GM21526 (cell line): ENCODE measurements at regions not wholly inside any gene's neighbourhood (a gene's known extent, or its start where the extent isn't known, plus 50 kb on each side); places are given as distances from the start of the nearest gene placed in this dataset.
"Not testable (repeated sequence)": the region's sequence is repeated elsewhere in the genome, so short reads cannot be mapped to it uniquely, and the experiment has no call there.

Experiments used
- ATAC-seq: cut with Tn5 transposase; IDR thresholded peaks from one replicate; pipeline ENCODE4 v1.9.1; 2021; ENCODE audit warnings: moderate library complexity; ENCODE audit not compliant: unreplicated experiment, low FRiP score

DNA sequence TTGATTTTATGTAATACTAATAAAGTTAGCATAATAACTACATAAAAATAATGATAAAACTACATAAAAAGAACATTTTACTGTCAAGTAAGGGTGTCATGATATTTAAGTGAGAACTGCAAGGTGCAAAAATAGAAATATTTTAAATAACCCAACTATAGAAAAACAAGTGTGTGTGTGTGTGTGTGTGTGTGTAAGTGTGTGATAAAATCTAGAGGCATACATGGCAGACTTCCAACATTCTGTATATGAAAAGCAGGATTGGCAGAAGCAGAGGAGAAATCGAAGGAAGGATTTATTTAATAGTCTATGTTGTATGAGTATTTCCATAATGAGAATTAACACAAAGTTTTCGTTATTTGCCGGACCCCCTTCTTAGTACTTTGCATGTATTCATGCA lies 334.1 kb downstream of the KCNJ2 start:
- ATAC-seq: no peak

DNA sequence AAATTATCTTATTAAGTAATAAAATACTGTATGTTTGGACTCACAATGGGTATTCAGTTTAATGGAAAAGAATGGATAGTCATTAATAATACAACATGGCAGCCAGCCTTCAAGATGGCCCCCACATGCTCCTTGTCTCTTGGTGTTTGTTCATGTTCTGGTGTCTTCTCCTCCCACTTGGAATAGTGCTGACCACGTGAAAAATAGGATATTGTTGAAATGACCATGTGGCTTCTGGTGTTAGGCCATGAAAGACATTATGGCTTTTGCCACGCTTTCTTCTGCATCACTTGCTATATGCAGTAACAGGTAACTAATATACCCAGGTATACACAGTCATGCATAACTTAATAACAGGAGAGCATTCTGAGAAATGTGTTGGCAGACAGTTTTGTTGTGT lies 341.0 kb downstream of the KCNJ2 start:
- no peak for ATAC-seq

DNA sequence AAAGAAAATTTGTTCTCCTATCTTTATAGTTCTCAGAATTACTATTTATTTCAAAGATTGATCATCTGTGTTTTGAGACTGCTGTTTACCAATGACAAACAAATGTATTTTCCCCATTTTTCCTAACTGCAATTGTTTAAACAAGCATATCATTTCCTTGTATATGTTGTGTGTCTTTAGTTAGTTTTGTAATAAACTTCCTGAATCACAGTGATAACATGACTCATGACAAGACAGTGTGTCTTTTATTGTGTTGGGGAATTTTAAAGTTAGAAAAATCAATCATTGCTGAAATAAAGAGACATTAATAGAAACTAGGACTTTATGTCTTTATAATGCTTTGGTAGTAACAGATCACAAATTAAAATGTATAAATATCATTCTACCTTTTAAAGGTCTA lies 348.5 kb downstream of the KCNJ2 start:
- ATAC-seq: no peak

DNA sequence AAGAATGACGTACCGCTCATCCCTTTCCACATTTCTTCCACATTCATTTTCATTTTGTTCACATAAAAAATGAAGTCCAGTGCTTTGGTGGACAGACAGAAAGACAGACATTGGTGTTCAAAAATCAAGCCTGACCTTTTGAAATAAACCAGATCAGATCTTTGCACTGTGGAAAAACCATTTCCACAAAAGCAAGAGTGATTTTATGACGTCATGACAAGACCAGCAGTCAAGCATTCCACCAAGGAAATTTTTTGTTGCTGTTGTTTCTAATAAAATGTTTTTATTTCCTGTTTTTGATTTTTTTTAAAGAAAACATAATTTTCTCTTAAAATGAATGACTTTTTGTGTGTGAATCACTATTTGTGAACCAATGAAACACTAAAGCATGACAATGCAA lies 350.0 kb downstream of the KCNJ2 start:
- ATAC-seq: no peak

DNA sequence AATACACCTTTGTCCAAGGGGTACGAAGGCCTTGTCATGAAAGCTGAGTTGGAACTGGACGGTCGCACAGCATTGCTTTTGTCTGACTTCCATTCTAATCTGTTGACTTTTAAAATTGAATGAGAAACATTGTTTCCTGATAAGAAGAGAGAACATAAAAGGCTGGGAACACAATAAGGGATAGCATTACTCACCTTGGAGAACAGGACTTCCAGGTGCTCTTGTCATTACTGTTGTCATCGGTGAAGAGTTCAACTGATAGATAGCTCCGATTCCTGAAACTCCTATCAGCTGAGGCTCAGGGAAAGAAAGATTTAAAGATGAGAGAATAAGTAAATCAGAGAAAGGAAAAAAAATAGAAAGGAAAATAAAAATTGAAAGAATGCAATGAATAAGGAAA lies 351.1 kb downstream of the KCNJ2 start:
- no peak for ATAC-seq

DNA sequence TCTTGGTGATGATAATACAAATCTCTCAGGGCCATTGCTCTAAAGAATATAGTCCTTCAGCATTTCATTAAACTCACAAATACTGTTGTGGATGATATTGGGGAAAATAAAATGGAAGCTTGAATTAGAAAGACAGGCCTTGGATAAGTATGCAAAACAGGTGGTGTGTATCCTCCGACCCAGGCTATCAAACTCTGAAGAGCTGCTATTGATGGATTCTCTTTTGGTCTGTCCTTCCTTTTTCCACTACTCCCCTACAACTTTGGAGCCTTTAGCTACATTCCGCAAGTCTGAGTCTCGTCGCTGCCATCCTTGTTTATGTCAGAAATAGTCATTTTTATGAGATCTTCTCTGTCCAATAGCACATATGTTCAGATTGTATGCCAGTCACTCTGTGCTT lies 351.6 kb downstream of the KCNJ2 start:
- no peak for ATAC-seq

DNA sequence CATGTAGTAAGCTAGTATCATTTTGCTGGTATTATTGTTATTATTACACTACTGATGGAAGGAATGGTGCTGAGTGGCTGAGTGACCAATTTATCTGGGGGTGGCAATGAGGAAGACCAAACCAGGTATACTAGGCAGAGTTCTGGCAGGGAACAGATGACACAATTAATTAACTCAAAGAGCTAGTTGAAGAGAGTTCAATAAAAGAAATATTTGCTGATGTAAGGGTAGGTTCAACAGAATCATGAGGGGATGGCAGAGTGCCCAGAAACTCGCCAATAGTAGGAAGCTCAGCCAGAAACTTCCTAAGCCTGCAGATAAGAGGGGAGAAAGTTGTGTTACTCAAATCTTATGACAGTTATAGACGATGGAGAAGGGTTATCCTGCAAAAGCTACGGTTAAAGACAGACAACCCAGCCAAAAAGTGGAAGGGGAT lies 352.5 kb downstream of the KCNJ2 start:
- no peak for ATAC-seq

DNA sequence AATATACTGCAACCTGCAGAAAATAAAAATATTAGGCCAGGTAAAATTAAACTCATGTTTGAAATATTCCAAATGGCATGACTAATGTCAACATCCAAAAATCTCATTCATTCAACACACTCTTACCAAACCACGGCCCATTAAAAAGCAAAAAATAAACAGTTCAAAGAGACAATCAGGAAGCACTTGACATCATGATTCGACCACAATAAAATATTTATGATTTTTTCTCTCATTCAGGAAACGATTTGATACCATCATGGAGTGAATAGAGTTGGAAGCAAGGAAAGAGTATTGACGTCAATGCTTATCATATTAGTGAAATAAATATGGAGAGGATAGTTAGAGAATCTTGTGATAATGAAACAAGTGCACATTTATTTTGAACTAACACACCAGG lies 354.1 kb downstream of the KCNJ2 start:
- no peak for ATAC-seq

DNA sequence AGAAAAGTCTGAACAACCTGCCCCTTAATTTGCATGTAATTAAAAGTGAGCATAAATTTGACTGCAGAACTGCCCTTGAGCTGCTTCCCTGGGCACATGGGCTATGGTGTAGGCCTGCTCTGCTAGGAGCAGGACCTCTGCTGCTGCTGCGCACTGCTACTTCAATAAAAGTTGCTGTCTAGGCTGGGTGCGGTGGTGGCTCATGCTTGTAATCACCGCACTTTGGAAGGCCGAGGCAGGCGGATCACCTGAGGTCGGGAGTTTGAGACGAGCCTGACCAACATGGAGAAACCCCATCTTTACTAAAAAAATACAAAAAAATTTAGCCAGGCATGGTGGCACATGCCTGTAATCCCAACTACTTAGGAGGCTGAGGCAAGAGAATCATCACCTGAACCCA lies 355.7 kb downstream of the KCNJ2 start:
- ATAC-seq: not testable (repeated sequence)

DNA sequence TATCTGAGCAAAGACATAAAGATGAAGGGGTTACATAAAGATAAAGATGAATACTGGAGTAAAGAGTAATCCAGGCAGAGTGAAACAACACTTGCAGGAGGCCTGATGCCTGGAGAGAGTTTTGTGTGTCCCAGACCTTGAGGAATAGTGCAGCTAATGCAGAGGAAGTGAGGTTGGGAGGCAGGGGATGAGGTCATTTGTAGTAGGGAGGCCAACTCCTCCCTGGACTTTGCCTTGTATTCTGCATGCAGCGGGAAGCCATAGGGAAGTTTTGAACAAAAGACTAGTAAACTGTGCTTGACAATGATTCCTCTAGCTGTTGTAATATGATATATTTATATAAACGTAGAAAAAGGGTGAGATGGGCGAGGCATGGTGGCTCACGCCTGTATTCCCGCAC lies 356.6 kb downstream of the KCNJ2 start:
- ATAC-seq: no peak

DNA sequence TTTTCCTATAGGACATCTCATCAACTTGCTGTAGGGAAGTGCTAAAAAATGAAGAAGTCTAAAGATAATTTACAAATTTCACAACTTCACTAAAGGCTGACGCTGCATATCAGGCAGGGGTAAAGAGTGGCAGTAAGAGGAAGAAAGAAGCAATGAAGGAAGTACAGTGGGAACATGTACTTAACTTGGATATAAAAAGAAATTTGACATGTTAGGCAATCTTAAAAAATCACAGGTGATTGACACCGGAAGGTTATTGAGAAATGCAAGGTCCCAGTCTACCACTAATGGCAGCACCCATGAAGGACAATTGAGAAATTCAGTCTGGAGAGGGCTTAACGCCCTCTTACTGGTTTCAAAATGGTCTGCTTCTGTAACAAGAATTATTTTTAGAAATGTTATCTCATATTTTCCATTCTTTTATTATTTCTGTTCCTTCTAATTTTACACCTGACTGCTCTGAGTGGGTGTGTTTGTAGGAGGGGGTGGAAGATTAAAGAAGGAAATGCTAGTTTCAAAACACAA lies 358.1 kb downstream of the KCNJ2 start:
- no peak for ATAC-seq

DNA sequence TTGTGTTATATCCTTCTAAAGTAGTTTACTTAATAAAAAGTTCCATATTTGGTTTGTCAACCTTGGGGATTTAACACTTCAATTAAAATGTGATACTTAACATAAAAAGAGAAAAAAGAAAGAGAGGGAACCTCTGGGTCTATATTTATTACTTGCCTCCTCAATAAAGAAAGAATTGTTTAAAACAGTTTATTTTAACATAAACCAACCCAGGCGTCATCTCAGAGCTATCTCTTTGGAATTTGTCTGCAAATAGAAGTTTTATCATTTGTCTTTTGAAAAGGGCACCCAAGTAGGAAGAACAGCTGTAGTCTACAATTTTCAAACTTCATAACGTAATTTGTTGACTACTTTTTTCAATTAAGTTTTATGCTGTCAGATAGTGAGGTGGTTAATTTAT lies 364.1 kb downstream of the KCNJ2 start:
- no peak for ATAC-seq

DNA sequence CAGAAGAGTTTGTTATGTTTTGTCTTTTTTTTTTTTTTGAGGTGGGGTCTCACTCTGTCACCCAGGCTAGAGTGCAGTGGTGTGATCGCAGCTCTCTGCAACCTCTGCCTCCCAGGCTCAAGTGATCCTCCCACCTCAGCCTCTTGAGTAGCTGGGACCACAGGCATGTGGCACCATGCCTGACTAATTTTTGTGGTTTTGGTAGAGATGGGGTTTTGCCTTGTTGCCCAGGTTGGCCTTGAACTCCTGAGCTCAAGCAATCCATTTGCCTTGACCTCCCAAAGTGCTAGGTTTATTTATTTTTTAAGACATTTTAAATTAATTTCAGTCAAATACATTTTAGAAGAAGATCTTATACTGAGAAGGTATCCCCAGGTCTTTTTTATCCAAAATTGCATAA lies 366.7 kb downstream of the KCNJ2 start:
- no peak for ATAC-seq

DNA sequence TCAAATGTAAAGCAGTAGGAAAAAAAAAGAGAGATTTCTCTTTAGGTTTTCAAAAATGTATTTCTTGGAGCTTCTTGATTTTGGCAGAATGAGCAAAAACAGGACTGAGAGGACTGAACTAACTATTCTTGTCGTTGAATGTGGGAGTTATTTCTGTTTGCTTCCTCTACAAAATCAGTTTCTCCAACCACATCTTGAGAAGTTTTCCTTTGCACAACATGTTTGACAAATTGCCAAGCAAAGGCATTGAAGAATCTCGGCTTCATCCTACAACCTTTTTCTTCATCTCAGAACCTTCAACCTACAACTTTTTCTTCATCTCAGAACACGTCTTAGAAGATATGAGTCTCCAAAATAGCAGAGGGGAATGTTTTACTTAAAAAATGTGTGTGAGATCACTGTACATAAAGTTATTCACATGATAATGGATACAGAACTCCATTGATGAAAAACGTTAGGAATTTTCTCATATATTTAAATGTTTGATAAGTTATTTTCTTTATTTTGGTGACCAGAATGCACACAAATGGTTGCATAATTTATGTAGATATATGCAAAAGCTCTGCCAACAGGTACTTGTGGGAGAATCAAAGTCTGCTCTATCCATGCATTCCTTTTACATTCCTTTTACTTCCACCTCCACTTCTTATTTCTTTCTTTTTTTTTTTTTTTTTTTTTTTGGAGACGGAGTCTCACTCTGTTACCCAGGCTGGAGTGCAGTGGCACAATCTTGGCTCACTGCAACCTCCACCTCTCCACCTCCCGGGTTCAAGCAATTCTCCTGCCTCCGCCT lies 370.0 kb downstream of the KCNJ2 start:
- no peak for ATAC-seq

DNA sequence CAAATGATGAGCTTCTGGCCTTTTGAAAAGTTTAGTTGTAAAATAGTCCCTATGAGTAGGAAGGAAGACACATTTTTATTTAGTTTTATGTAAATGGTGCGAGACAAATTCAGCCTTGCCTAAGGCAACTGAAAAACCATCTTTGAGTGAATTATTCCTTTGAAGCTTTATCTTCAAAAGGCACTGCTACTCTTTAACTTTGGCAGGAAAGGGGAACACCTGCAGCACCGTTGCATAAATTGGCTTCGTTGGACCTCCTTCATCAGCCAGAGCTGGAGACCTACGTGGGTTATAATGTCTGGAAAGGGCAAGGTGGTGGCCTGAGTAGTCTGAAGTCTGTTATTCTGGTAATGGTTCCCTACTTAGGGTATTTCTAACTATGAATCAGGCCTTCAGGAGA lies 373.5 kb downstream of the KCNJ2 start:
- no peak for ATAC-seq

DNA sequence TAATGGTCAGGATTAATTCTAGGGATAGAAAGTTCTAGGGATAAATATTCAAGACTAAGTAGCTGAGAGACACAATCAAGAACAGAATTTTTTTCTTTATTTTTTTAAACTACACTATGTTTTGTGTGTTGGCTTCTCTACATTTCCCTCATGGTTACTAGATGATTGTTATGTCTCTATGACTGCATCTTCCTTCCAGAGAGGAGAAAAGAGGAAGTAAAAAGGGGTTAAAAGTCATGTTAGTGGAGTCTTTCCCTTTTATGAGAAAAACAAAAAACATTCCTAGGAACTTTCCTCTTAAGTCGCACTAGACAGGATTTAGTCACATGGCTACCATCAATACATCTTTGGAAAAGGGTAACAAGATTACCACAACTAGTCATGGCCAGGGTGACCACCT lies 375.0 kb downstream of the KCNJ2 start:
- ATAC-seq: no peak

DNA sequence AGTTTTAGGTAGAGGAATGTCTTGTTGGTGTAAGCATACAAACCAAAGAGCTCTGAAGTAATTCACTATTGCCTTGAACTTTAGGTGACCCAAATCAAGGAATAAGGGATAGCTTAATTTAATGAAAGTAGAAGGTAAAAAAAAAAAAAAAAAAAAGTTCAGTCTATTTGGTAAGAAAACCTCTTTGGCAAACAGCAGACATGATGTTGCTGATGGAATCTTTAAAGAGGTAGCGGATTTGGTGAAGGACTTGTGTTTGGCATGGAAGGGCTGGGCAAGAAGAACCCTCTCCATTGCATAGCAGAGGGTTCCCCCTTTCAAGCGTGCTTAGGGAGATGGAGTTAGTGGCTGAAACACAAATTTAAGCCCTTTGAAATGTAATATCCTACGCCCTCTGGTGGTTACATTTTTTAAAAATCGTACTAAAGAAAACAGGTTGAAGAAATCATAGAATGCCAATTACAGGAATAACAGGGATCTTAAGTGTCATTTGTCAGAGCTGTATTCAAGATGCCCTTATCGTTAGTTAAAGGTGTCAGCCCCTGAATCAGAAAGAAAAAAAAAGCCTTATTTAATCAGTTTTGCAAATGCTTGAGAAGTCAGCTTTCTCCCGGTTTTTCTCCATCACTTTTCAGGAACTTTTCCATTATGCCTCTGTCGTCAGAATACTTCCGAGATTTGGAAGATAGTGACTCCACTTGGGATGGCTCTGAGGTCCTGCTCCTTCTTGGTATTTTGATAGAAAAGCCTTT lies 383.1 kb downstream of the KCNJ2 start:
- ATAC-seq: no peak

DNA sequence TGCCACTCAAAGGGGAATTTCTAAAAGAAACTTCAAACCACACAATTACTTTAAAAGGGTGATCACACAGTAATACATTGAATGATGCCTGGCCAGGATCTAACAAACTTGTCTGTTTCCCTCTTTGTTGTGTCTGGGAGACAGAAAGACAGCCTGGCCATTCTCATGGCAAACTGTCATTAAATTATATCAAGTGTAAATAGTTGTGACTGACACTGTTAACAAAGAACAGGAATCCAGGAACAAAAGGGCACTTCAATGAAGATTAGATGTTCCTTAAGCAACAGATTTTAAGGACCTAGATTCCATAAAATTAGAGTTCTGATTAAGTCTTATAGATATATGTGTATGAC lies 383.6 kb downstream of the KCNJ2 start:
- no peak for ATAC-seq

DNA sequence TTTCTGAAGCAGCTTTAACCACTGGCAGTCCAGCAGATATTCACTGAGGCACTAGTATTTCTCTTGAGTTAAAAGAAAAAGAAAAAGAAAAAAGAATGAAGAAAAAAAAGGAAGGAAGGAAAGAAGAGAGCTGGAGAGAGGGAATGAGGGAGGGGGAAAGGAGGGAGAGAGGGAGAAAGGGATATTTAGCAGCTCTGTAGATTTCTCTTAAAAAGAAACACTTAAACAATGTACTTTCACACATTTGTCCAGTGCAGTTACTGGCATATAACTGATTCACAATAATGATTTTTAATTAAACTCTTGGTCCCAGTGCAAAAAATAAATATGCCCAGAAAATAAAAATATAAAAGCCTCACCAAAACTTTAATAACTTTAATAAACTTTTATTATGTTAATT lies 386.4 kb downstream of the KCNJ2 start:
- ATAC-seq: no peak

DNA sequence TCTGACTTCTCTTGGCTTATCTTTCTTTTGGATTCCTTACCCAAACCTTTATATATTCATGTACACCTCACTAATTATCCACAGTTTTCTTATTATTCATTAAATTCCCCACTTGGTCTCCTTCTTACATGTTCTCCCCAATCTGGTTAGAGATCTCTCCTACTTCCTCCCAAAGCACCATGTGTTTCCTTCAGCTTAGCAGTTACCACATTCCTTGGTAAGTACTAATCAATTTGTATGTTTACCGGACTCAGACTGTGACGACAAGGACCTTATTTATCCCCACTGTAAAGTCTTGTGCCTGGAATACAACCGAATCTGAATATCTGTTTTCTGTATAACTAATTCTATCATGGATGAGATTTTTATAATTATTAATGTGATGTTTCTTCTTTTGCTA lies 389.5 kb downstream of the KCNJ2 start:
- ATAC-seq: no peak

DNA sequence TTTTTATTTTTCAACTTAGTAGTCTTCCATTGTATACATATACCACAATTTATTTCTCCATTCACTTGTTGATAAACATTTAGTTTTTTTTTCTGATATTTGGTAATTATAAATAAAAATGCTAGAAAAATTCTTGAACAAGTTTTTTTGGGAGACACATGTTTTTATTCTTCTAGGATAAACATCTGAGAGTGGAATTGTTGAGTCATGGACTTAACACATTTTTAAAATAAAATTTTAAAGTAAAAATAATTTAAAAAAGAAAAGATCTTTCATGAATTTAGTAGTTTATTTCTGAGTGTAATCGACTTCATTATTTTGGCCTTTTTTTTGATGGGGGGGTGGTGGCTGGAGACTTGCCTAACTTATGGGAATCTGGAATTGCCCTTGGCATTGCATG lies 391.1 kb downstream of the KCNJ2 start:
- no peak for ATAC-seq

DNA sequence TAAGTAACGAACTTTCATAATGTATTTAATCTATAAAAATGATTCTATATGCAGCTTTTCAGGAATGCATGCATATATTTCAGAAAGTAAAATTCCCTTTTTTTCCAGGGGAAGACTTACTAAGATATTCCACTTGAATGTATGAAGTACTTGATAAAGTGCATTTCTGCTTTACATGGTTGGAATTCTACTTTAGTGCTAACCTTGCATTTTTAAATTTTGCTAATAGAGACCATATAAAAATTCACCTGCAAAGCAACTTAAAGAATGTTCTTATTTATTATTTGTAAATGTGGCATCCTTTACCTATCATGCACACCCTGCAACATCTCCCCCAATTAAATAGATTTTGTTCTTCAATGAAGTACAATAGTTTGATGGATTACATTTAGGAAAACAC lies 392.8 kb downstream of the KCNJ2 start:
- no peak for ATAC-seq
